ENCODE measurements at regions not wholly inside any gene's neighbourhood (a gene's known extent, or its start where the extent isn't known, plus 50 kb on each side); places are given as distances from the start of the nearest gene placed in this dataset.

DNA sequence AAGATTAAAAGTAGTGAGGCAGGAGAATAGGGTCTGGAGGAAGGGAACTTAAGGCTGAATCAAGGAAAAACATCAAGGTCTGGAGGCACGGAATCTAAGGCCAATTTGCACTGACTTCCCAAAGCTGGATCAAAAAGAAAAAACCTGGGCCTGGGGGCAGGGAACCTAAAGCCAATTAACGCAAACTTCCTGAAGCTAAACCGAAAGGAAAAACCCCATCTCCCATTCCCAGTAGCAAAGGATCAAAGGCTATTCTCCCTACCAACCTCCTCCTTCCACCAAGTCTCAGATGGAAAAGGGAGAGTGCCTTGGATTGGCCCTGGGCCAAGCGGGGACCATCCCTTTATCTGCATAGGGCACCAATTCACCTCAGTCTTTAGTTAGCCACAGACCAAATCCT, 384.2 kb downstream of the GRIN2B start:
- 83 to 92% methylated on average over 3 to 4 of the region's 4 CpGs for WGBS, 2 donors (ENCODE audit: low coverage in 1 of 2)
- H3K4me1 ChIP-seq: no peaks in the 10 kb centered on the region
- no peak for ATAC-seq
- no peaks in the 10 kb centered on the region for H3K27me3 ChIP-seq
- H3K9me3 ChIP-seq: no peaks in the 10 kb centered on the region
- TF ChIP-seq, protein P1, sequence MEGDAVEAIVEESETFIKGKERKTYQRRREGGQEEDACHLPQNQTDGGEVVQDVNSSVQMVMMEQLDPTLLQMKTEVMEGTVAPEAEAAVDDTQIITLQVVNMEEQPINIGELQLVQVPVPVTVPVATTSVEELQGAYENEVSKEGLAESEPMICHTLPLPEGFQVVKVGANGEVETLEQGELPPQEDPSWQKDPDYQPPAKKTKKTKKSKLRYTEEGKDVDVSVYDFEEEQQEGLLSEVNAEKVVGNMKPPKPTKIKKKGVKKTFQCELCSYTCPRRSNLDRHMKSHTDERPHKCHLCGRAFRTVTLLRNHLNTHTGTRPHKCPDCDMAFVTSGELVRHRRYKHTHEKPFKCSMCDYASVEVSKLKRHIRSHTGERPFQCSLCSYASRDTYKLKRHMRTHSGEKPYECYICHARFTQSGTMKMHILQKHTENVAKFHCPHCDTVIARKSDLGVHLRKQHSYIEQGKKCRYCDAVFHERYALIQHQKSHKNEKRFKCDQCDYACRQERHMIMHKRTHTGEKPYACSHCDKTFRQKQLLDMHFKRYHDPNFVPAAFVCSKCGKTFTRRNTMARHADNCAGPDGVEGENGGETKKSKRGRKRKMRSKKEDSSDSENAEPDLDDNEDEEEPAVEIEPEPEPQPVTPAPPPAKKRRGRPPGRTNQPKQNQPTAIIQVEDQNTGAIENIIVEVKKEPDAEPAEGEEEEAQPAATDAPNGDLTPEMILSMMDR (IDR thresholded peaks at IDR 0.05): no peak
- TF ChIP-seq POLR2AphosphoS5 (IDR thresholded peaks at IDR 0.05) (no peak), EP300 (IDR thresholded peaks at IDR 0.05) (no peak), POLR2A (IDR thresholded peaks at IDR 0.05) (no peak)
- H3K36me3 ChIP-seq: no peaks in the 10 kb centered on the region
- no peak overlapping the region for H3K27ac ChIP-seq
- H3K4me3 ChIP-seq: no peak overlapping the region

DNA sequence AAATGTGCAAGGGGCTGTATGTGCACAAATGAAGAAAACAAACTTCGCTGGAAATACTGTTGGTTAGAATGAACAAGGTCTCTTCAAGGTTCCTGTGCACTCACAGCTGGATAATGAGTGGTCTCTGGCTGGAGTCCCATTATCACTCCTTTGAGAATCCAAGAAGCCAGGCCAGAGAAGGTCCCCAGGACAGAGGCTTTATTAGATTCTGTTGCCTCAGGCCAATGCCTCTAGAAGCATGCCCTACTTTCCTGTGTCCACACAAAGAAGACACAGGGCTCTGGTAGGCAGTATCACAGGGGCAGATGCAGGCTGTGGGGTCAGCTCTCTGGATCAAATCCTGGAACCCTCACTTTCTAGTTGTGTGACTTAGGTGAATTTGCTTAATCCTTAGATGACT, 384.7 kb downstream of the GRIN2B start:
- ATAC-seq: no peak
- no peaks in the 10 kb centered on the region for H3K9me3 ChIP-seq
- H3K36me3 ChIP-seq: no peaks in the 10 kb centered on the region
- H3K4me1 ChIP-seq: no peaks in the 10 kb centered on the region
- H3K27me3 ChIP-seq: no peaks in the 10 kb centered on the region
- no peak overlapping the region for H3K27ac ChIP-seq
- no peak overlapping the region for H3K4me3 ChIP-seq
- WGBS, 2 donors (ENCODE audit: low coverage in 1 of 2): 71 to 83% methylated on average over 1 of the region's 1 CpG
- no peak for TF ChIP-seq POLR2A (IDR thresholded peaks at IDR 0.05)

DNA sequence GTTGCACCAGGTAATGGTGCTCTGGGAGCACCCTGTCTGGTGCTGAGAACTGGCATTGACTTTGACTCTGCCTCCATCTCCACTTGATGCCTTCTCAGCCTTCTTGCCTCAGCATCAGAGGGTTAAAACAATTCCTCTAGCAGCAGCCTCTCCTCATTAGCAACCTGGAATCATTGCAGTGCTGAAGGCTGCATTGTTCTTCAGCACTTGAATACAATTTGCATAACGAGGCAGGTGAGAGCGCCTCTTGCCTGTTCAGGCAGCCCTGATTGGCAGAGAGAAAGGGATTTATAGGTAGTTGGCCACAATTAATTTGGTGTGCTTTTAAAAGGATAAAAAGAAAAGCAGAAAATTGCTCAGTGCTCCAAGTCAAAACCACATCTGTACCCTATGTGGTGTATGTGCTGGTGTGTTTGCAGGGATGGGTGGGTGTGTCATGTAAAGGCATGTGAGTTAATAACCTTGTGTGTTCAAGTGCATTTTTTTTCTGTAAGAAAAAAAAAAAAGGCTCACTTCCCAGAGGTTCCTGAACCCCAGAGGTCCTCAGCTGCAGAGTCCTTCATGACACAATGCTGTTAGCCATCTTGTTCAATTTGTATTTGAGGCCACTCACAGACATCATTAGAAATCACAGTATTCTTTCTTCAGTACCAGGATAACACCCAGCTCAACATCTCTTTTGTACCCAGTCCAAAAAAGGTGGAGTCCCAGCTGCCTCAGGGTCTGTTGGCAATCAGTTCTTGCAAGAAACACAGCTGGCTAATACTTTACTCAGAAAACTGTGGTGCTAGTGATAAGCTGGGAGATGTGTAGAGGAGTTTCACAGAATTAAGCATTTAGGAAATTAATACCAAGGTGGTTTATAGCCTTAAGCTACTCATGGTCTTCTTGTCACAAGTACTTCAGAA, 385.6 kb downstream of the GRIN2B start:
- ATAC-seq: no peak
- Histone ChIP-seq H3K36me3 (no peaks in the 10 kb centered on the region), H3K4me1 (no peaks in the 10 kb centered on the region), H3K9me3 (no peaks in the 10 kb centered on the region), H3K4me3 (no peak overlapping the region), H3K27ac (no peak overlapping the region), H3K27me3 (no peaks in the 10 kb centered on the region)
- TF ChIP-seq, protein P1 (IDR thresholded peaks at IDR 0.05): no peak
- TF ChIP-seq POLR2A (IDR thresholded peaks at IDR 0.05) (no peak), EP300 (IDR thresholded peaks at IDR 0.05) (no peak), POLR2AphosphoS5 (IDR thresholded peaks at IDR 0.05) (no peak)
- WGBS, 2 donors (ENCODE audit: low coverage in 1 of 2): 90 to 94% methylated on average over 2 of the region's 2 CpGs

DNA sequence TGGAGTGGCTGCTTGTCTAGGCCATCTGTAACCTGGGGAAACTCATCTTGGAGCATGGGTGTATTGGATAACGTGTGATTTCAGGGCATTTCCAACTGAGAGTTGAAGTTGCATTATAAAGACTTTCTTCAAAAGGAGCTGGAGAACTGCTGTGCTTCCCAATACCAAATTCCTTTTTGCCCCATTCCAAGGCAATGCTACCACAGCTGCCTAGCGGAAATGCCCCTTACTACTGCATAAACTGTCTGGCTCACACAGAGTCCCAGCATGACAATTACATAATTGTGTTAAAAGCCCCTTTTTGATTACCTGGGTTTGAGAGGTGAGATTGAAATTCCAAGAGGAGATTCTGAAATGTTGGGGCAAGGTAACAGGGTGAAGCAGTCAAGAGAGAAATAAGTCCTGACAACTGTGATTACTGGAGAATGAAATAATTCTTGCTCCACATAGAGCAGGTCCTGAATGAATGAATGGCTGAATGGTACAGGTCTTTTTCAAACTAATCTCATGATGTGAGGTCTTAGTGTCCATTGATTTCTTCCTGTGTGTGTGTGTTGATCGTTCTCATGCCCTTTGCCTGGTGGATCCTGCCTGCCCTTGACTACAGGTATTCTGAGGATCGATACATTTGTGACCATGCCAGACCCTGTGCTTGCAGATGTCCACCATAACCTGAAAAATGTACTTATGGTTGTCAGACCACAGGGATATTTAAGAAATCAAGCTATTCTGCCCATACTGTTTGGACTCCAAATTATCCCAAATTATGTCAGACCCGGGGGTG, 386.5 kb downstream of the GRIN2B start:
- 79 to 95% methylated on average over 2 to 5 of the region's 5 CpGs for WGBS, 2 donors (ENCODE audit: low coverage in 1 of 2)
- no peaks in the 10 kb centered on the region for H3K36me3 ChIP-seq
- no peak overlapping the region for H3K4me3 ChIP-seq
- TF ChIP-seq POLR2A (IDR thresholded peaks at IDR 0.05) (no peak), EP300 (IDR thresholded peaks at IDR 0.05) (no peak), POLR2AphosphoS5 (IDR thresholded peaks at IDR 0.05) (no peak)
- TF ChIP-seq, protein P1 (IDR thresholded peaks at IDR 0.05): no peak
- no peak for ATAC-seq
- H3K27me3 ChIP-seq: no peaks in the 10 kb centered on the region
- H3K27ac ChIP-seq: no peak overlapping the region
- no peaks in the 10 kb centered on the region for H3K9me3 ChIP-seq
- no peaks in the 10 kb centered on the region for H3K4me1 ChIP-seq

DNA sequence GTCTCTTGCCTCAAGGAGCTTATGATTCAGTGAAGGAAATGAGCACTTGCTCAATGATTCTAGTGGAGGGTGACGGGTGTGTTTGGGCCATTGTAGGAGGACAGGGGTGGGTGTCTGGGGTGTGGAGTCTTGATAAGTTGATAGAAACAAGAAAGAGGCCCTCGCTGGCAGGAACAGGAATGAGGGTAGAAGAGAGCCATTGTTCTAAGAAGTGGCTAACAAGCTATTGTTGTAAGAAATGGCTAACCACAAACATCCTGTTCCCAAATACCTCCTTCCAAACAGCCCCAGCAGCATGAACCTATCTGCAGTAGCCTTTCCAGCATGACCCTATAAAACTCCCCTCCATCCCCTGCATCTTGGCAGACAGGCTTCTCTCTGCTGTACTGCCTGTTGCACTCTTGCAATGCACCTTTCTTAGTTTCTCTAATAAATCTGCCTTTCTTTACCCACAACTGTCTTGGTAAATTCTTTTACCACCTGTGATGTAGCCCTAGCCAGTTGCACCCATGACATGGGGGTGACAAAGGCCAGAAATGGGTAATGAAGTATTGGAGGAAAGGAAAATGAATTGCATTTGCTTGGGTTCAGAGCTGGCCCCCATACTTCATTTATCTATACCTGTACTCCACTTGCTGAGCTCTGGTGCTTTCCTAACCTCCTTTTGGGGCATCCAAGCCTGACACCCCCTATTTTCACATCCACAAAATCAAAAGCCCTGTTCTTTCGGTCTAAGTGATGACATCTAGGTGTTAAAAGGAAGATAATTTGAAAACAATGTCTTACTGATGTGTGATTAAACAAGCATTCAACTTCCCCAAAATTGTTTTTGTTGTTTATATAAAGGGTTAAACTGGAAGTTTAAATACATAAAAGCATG, 389.1 kb downstream of the GRIN2B start:
- H3K27me3 ChIP-seq: no peaks in the 10 kb centered on the region
- 56 to 72% methylated on average over 2 to 3 of the region's 3 CpGs for WGBS, 2 donors (ENCODE audit: low coverage in 1 of 2)
- no peaks in the 10 kb centered on the region for H3K36me3 ChIP-seq
- no peak overlapping the region for H3K27ac ChIP-seq
- TF ChIP-seq POLR2AphosphoS5 (IDR thresholded peaks at IDR 0.05) (no peak), POLR2A (IDR thresholded peaks at IDR 0.05) (no peak), EP300 (IDR thresholded peaks at IDR 0.05) (no peak)
- TF ChIP-seq, protein P1 (IDR thresholded peaks at IDR 0.05): no peak
- no peak for ATAC-seq
- H3K9me3 ChIP-seq: no peaks in the 10 kb centered on the region
- no peak overlapping the region for H3K4me3 ChIP-seq
- H3K4me1 ChIP-seq: no peaks in the 10 kb centered on the region
